Activated CD4-positive, alpha-beta T cell treated with anti-CD3 and anti-CD28 coated beads, Interleukin-2, amount 50 U/mL, for 16 hours (primary cell): ENCODE measurements at regions not wholly inside any gene's neighbourhood (a gene's known extent, or its start where the extent isn't known, plus 50 kb on each side); places are given as distances from the start of the nearest gene placed in this dataset.
"Not testable (repeated sequence)": the region's sequence is repeated elsewhere in the genome, so short reads cannot be mapped to it uniquely, and the experiment has no call there.

Experiments used
- DNase-seq: peaks from one replicate; pipeline ENCODE4 v3.0.0-alpha.2; 2020

- no peak for DNase-seq
Measured at GRCh38 chr20:53738945-53739798, 145.5 kb upstream of the ZNF217 start.

DNA sequence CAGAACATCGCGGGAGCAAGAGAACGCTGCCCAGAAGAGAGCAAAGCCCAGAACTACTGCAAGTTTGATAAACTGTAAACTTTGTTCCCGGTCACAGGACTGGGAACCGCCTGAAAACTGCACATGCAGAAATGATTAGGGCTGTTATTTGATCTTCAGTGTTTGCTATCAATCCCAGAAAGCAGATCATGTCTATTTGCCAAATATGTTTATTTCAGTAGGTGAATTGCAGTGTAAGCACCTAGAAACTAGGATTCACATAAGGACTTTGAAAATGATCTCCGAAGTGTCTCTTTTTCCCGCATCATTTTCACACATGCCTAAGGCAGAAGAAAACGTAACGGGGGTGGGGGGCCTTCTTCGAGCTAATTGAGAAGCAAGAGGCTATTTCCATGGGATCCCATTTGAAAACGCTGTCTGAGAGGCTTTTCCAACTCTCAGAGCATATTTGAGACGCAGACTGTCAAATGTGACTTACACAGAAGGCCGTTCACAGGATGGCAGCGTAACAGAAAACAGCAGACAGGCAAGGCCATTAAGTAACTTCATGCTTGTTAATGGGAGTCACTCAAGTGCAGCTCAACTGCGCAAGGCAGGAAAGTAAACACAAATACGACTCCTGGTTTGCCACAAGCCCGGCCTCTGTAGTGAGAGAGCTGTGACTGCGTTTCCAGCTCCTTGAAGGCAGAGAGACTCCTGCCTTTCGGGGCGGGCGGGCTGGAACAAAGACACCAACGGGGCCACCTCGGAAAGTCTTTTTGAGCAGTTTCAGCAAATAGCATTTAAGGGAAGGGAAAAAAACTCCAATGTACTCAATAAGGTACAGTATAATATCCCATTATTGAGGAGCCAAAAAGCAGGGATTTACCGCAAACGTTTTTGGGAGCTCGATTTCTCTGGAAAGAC is 144.7 kb upstream of the ZNF217 start:
- no peak for DNase-seq

GRCh38 chr20:53737396-53738038 is 143.9 kb upstream of the ZNF217 start:
- DNase-seq: no peak

DNA sequence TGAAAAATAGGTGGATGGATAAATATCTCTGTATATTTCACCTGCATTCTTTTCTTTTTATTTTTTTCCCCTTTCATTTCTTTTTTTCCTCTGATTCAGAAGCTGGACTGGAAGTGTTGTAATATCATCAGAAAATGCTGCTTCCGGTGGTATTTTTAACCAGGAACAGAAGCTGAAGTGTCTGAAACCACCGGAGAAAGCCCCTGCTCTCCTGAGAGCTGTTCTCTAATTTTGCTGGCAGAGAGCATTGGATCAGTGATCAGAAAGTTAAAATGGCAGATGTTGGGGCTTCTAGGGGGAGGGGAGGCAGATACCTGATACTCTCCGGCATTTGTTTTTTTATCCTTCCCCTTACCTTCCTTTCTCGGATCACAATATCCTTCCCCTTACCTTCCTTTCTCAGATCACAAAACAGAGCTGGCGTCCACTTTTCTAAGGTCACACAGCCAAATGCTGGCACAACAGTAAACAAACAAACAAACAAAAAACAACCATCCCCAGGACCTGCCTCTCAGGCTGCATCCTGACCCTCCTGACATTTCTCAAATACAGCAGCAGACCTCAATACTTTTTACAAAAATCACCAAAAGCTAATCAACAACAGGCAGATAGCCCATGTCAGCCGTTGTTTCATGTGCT is 143.2 kb upstream of the ZNF217 start:
- DNase-seq: peak; percentile 53

DNA sequence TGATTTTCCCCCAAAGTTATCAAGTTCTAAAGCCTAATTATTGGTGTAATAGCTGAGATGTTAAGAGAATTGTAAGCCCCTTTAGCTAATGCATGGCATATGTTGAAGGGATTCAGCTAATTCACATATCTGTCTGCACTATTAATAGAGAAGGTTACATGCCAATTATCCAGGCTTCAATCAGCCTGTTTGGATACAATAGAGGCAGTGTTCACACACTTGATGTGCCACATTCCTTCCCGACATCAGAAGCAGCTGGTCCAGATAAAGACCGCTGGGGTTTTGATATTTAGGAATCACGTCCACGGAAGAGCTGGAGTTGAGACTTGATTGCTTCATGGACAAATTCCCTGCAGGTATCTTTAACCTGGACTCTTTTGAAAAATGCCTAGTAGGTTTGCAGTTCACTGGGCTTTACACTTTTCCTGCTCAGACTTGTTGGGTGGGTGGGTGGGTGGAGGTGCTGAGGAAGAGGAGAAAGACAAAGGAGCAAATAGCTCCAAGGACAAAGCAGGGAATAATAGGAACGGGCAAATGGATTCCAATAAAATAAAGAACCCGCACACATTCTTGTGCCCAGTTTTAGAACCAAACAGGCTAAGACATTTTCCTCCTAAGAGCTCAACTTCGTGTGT is 142.6 kb upstream of the ZNF217 start:
- no peak for DNase-seq

DNA sequence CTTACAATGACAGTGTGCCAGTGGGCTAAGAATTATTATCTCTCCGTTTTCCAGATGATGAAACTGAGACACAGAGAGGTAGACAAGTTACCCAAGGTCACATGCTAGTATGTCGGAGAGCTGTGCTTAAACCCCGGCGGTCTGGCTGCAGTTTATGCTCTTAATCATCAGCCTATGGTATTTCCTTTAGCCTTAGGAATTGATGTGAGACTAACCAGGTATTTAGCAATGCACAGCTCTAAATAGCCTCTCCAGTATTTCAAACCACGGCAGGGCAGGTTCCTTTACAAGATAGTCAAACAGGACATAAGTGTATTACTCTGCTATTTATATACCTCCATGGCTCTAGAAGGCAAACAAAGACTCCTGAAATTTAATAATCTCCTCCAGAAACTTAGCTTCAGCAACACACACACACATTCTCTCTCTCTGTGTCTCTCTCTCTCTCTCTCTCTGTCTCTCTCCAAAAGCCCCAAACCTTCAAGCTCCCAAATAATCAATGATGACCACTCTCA is 142.0 kb upstream of the ZNF217 start:
- DNase-seq: no peak

GRCh38 chr20:53734006-53734688 is 140.5 kb upstream of the ZNF217 start:
- no peak for DNase-seq

DNA sequence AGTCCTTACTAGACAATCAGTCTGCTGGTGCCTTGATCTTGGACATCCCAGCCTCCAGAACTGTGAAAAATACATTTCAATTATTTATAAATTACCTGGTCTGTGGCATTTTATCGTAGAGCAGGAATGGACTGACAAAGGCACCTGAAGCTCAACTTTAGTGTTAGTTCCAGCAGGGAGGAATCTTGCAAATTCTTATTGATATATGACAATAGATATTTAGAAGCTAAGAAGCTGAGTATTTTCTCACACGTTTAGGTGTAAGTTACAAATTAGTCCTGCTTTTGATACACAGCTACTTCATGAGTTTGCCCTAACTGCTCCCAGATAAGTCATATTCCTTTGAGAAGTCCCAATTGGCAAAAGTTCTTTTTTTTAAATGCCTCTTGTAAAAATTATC is 138.0 kb upstream of the ZNF217 start:
- no peak for DNase-seq

DNA sequence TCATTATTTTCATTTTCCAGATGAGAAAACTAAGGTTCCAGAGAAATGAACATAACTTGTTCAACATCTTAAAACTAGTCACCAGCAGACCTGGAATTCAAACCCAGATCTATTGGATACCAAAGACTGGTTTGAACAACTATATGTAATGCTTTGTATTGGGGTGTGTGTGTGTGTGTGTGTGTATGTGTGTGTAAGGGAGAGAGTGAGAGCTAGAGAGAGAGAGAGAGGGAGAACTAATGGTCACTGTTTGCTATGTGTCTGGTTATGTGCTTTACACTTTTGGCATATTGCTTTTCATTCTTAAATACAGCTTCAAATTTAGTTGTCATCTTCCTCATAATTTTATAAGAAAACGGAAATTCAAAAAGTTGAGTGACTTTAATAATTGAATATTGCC is 134.7 kb upstream of the ZNF217 start:
- no peak for DNase-seq

GRCh38 chr20:53727239-53727638 is 133.6 kb upstream of the ZNF217 start:
- not testable (repeated sequence) for DNase-seq

- DNase-seq: no peak
Measured at GRCh38 chr20:53725575-53725970, 131.9 kb upstream of the ZNF217 start.

DNA sequence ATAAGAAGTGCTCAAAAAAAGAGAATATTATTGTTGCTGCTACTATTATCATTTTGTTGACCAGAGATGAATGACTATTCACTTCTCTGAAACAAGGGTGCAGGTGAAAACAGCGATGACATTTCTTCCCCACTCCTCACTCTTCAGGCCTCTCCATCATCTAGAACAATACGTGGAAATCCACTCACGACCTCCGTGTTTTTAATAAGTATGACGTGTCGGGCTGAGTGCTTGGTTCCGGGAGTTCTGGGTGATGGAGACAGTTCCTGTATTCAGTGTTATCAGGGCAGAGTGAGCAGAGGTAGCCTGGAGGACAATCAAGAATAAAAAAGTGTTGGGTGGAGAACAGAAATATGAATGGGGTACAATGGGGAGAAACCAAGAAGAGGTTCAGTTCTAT is 130.0 kb upstream of the ZNF217 start:
- no peak for DNase-seq

GRCh38 chr20:53723045-53723444 is 129.4 kb upstream of the ZNF217 start:
- DNase-seq: no peak

DNA sequence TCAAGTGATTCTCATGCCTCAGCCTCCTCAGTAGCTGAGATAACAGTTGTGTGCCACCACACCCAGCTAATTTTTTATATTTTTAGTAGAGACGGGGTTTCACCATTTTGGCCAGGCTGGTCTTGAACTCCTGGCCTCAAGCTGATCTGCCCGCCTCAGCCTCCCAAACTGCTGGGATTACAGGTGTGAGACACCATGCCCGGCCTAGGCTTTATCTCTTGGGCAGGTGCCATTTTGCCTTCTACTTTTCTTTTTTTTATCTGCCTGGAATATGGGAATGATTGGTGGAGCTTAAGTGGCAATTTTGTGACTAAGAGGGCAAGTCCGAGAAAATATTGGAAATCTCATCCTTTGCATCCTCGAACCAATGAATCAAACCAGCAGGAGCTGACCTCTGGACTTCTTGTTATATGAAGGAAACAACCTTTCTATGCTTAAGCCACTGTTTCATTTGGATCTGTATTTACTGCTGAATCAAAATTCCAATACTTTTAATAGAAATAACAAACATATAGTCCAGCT is 128.9 kb upstream of the ZNF217 start:
- DNase-seq: no peak

- not testable (repeated sequence) for DNase-seq
Measured at GRCh38 chr20:53721445-53721963, 127.9 kb upstream of the ZNF217 start.

- not testable (repeated sequence) for DNase-seq
Measured at GRCh38 chr20:53719171-53719803, 125.6 kb upstream of the ZNF217 start.

DNA sequence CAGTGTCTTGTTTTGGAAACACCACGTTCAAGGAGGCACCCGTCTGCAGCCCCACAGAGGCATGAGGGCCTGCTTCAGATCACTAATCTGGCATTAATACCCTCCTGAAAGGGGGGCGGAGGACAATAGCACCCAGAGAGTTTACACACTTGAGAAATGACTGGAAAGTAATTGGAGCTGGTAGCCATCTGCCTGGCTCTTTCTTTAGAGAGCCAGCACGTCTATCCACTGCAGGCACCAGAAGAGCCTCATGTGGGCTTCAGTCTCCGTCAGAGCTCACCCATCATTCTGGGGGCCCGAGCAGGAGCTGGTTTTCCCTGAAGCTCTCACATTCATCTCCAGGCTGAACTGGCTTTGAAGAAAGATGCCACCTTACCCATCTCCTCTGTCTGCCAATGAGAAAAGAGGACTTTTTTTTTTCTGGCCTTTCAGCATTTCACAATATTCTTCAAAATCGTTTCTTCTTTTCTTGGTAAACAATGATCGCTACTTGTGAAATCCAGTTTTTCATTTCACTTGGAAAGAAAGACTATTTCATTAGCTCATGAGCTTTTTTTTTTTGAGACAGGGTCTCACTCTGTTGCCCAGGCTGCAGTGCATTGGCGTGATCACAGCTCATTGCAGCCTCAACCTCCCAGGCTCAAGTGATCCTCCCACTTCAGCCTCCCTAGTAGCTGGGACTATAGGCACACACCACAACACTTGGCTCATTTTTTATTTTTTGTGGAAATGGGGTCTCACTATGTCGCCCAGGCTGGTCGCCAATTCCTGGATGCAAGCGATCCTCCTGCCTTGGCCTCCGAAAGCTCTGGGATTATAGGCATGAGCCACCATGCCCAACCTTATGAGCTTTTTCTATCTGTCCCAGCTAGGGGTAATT is 124.7 kb upstream of the ZNF217 start:
- DNase-seq: no peak

- no peak for DNase-seq
Measured at GRCh38 chr20:53716395-53716794, 122.8 kb upstream of the ZNF217 start.

GRCh38 chr20:53714524-53714923 is 120.9 kb upstream of the ZNF217 start:
- DNase-seq: no peak
